Transverse colon (tissue), 4 donors: ENCODE measurements at regions not wholly inside any gene's neighbourhood (a gene's known extent, or its start where the extent isn't known, plus 50 kb on each side); places are given as distances from the start of the nearest gene placed in this dataset.

Source experiments
- DNase-seq: peaks from one replicate; pipeline ENCODE4 v3.0.0-alpha.2; 2019
- H3K27ac ChIP-seq, 4 donors: fragments of 200-600 bp; sonication (generic); 2 replicates each; pipeline ENCODE4 v1.5.1; 2016 to 2018; ENCODE audit warnings: inconsistent platforms in 4 of 4
- H3K27me3 ChIP-seq: fragments of 200-600 bp; sonication (generic); 2 replicates; pipeline ENCODE4 v1.5.1; 2017; ENCODE audit warnings: inconsistent platforms
- H3K36me3 ChIP-seq, 4 donors: fragments of 200-600 bp; sonication (generic); 2 replicates each; pipeline ENCODE4 v1.5.1; 2017 to 2019; ENCODE audit warnings: inconsistent platforms in 4 of 4
- H3K4me1 ChIP-seq, 4 donors: fragments of 200-600 bp; sonication (generic); 2 replicates each; pipeline ENCODE4 v1.5.1; 2017 to 2020; ENCODE audit warnings: inconsistent platforms in 4 of 4
- H3K4me3 ChIP-seq, 4 donors: fragments of 200-600 bp; sonication (generic); 1 replicate in 1 of 4; 2 replicates in 3 of 4; pipeline versions ENCODE4 v1.5.1 to v1.6.1; 2017 to 2019; ENCODE audit warnings: inconsistent platforms in 4 of 4
- H3K9me3 ChIP-seq, 2 donors: fragments of 200-600 bp; sonication (generic); 2 replicates each; pipeline ENCODE4 v1.5.1; 2017 to 2019; ENCODE audit warnings: inconsistent platforms in 2 of 2
- EP300 ChIP-seq: sonication (generic); formaldehyde crosslinking; IDR thresholded peaks from one replicate; pipeline ENCODE4 v1.6.1; 2017; ENCODE audit warnings: antibody characterized with exemption, low read depth
- POLR2A ChIP-seq: fragments of 450-650 bp; IDR thresholded peaks from one replicate; pipeline ENCODE4 v1.6.1; 2016; ENCODE audit warnings: antibody characterized with exemption, mild to moderate bottlenecking, moderate library complexity
- POLR2AphosphoS5 ChIP-seq, 3 donors: sonication (generic); formaldehyde crosslinking; IDR thresholded peaks; one replicate each; pipeline ENCODE4 v1.6.1; 2016; ENCODE audit warnings: antibody characterized with exemption in 3 of 3
- WGBS, 2 donors: methylation state at CpG; one replicate each; pipeline ENCODE4 v1.1.5; 2018; ENCODE audit warnings: low coverage in 1 of 2; 5-methylcytosine and 5-hydroxymethylcytosine counted together
- in situ Hi-C, 4 donors: fragments of 200-750 bp; cut with MboI; loops; one replicate each; pipeline versions ENCODE4 v1.15.0 to v1.15.1; 2017; ENCODE audit warnings: low sequenced_read_pairs in 3 of 4, low pct_ligation_motif_present in 1 of 4, low pct_unique_long_range_greater_than_20kb in 1 of 4
- intact Hi-C: fragments of 100-400 bp; cut with DNase I; formaldehyde crosslinking; loops from one replicate; pipeline ENCODE4 v1.15.1; 2023; ENCODE audit warnings: low total_unique reads
- TF ChIP-seq, protein P1 (sequence below), 5 experiments: fragments of 200-600 bp in 3 of 5; fragments of 450-650 bp in 2 of 5; sonication (generic) in 3 of 5; IDR thresholded peaks; 1 replicate in 2 of 5; 2 replicates in 3 of 5; pipeline ENCODE4 v1.5.1; 2016 to 2017; ENCODE audit warnings: antibody characterized with exemption in 5 of 5, inconsistent platforms in 3 of 5, mild to moderate bottlenecking in 2 of 5, moderate library complexity in 1 of 5

- Histone ChIP-seq H3K27ac (no peak overlapping the region), H3K36me3 (no peaks in the 10 kb centered on the region), H3K9me3 (no peaks in the 10 kb centered on the region), H3K27me3 (no peaks in the 10 kb centered on the region), H3K4me1 (no peaks in the 10 kb centered on the region), H3K4me3 (no peak overlapping the region)
- intact Hi-C loops (no loop called here), in situ Hi-C loops (no loop called here)
- TF ChIP-seq, protein P1, sequence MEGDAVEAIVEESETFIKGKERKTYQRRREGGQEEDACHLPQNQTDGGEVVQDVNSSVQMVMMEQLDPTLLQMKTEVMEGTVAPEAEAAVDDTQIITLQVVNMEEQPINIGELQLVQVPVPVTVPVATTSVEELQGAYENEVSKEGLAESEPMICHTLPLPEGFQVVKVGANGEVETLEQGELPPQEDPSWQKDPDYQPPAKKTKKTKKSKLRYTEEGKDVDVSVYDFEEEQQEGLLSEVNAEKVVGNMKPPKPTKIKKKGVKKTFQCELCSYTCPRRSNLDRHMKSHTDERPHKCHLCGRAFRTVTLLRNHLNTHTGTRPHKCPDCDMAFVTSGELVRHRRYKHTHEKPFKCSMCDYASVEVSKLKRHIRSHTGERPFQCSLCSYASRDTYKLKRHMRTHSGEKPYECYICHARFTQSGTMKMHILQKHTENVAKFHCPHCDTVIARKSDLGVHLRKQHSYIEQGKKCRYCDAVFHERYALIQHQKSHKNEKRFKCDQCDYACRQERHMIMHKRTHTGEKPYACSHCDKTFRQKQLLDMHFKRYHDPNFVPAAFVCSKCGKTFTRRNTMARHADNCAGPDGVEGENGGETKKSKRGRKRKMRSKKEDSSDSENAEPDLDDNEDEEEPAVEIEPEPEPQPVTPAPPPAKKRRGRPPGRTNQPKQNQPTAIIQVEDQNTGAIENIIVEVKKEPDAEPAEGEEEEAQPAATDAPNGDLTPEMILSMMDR (IDR thresholded peaks at IDR 0.05) = no peak
- no peak for TF ChIP-seq POLR2A
- no peak for TF ChIP-seq POLR2AphosphoS5 (IDR thresholded peaks at IDR 0.05)
- no peak for TF ChIP-seq EP300
- no peak for DNase-seq
- 77 to 80% methylated on average over 2 to 3 of the region's 3 CpGs for WGBS, 2 donors
These were observed 439.6 kb downstream of the PLOD2 start for GRCh38 chr3:145721273-145721805.

- no peak for DNase-seq
- intact Hi-C loops (no loop called here), in situ Hi-C loops (no loop called here)
- TF ChIP-seq, protein P1 (IDR thresholded peaks at IDR 0.05) = no peak
- TF ChIP-seq POLR2AphosphoS5 (IDR thresholded peaks at IDR 0.05) (no peak), EP300 (no peak), POLR2A (no peak)
- Histone ChIP-seq H3K4me1 (no peaks in the 10 kb centered on the region), H3K36me3 (no peaks in the 10 kb centered on the region), H3K9me3 (no peaks in the 10 kb centered on the region), H3K27me3 (no peaks in the 10 kb centered on the region), H3K27ac (no peak overlapping the region), H3K4me3 (no peak overlapping the region)
- WGBS, 2 donors = 38 to 50% methylated on average over 1 of the region's 1 CpG
These were observed 439.2 kb downstream of the PLOD2 start for GRCh38 chr3:145721815-145722214.

- no peak for TF ChIP-seq POLR2A
- TF ChIP-seq EP300 = no peak
- TF ChIP-seq, protein P1 (IDR thresholded peaks at IDR 0.05) = no peak
- TF ChIP-seq POLR2AphosphoS5 (IDR thresholded peaks at IDR 0.05) = no peak
- intact Hi-C loops (no loop called here), in situ Hi-C loops (no loop called here)
- Histone ChIP-seq H3K27ac (no peak overlapping the region), H3K4me1 (no peaks in the 10 kb centered on the region), H3K27me3 (no peaks in the 10 kb centered on the region), H3K36me3 (no peaks in the 10 kb centered on the region), H3K9me3 (no peaks in the 10 kb centered on the region), H3K4me3 (no peak overlapping the region)
- 86 to 90% methylated on average over 2 to 3 of the region's 3 CpGs for WGBS, 2 donors
- DNase-seq = no peak
These were observed 433.5 kb downstream of the PLOD2 start for GRCh38 chr3:145727476-145727875.

- in situ Hi-C loops = no loop called here
- no peaks in the 10 kb centered on the region for H3K27me3 ChIP-seq
- no peak overlapping the region for H3K27ac ChIP-seq
- WGBS, 2 donors = 33 to 40% methylated on average over 1 to 2 of the region's 2 CpGs
- no peak overlapping the region for H3K4me3 ChIP-seq
- H3K4me1 ChIP-seq = no peaks in the 10 kb centered on the region
- no peak for DNase-seq
- H3K9me3 ChIP-seq = no peaks in the 10 kb centered on the region
- intact Hi-C loops = no loop called here
- H3K36me3 ChIP-seq = no peaks in the 10 kb centered on the region
- TF ChIP-seq POLR2A = no peak
- TF ChIP-seq POLR2AphosphoS5 (IDR thresholded peaks at IDR 0.05) = no peak
- TF ChIP-seq, protein P1 (IDR thresholded peaks at IDR 0.05) = no peak
- TF ChIP-seq EP300 = no peak
These were observed 425.4 kb downstream of the PLOD2 start for GRCh38 chr3:145735631-145736030.
